ENCODE measurements at regions not wholly inside any gene's neighbourhood (a gene's known extent, or its start where the extent isn't known, plus 50 kb on each side); places are given as distances from the start of the nearest gene placed in this dataset.

GRCh38 chr5:3051400-3051799 is 299.9 kb upstream of the IRX2 start:
- no peak for DNase-seq (ENCODE audit: low spot score)

DNA sequence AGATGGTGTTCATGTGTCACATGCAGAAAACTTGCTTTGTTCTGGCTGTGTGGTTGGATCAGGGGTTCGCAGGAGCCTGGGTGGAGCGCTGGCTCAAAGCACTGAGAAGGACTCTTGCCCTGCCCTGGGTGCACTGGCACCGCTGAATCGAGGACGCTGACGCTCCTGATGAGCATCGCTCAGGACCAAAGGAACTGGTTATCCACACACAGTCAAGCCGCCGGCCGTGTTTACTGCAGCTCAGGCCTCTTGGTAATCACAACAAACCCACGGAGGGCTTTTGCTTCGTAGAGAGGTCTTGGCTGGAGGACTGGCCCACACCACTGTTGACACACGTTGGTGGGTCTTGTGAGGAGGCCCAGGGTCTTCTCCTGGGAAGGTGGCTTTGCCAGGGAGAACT is 299.4 kb upstream of the IRX2 start:
- no peak for DNase-seq (ENCODE audit: low spot score)

DNA sequence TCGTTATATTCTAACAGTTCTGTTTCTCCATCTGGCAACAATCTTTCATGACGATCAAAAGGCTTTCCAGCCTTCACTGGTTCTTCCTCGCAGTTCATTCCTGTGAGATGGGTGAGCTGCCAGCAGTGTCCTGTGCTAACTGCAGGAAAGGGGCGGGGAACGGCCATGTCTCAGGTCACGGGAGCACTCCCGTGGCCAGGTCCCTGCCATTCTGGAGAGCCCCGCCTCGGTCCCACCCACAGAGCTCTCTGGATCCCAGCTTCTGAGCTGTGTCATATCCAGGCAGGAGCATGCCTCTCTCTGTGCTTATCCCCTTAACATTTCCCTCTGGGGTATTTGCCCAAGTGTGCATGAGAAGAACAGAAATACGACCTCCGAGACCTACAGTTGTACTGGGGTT is 297.8 kb upstream of the IRX2 start:
- DNase-seq (ENCODE audit: low spot score) = no peak

GRCh38 chr5:3047212-3047774 is 295.8 kb upstream of the IRX2 start:
- no peak for DNase-seq (ENCODE audit: low spot score)

DNA sequence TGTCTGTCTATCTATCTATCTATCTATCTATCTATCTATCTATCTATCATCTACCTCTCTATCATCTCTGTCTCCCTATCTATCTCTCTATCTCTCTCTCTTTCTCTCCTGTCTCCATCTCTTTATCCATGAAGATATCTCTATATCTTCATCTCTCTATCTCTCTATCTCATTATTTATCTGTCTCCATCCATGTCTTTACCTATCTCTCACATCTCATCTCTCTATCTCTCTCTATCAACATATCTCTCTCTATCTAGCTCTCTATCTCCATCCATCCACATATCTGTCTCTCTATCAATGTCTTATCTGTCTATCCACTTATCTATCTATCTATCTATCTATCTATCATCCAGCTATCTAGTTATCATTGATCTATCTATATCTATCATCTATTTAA is 292.1 kb upstream of the IRX2 start:
- DNase-seq (ENCODE audit: low spot score) = no peak

DNA sequence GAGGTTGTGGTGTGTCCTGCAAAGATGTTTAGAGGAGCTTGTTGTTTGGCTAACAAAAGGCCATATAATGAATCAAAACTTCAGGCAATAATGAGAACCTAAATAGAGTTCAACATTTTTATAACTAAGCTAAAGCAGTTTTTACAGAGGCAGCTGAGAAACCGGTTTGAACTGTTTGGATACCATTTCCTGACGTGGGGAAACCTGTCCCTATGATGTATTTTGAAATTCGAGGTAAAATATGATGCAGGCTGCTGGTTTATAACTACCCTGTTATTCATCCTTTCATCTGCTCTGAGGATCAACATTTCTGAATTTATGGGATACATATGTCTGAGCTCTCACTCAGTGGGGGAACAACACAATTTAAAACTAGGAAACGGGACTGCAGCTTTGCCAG is 289.5 kb upstream of the IRX2 start:
- no peak for DNase-seq (ENCODE audit: low spot score)

DNA sequence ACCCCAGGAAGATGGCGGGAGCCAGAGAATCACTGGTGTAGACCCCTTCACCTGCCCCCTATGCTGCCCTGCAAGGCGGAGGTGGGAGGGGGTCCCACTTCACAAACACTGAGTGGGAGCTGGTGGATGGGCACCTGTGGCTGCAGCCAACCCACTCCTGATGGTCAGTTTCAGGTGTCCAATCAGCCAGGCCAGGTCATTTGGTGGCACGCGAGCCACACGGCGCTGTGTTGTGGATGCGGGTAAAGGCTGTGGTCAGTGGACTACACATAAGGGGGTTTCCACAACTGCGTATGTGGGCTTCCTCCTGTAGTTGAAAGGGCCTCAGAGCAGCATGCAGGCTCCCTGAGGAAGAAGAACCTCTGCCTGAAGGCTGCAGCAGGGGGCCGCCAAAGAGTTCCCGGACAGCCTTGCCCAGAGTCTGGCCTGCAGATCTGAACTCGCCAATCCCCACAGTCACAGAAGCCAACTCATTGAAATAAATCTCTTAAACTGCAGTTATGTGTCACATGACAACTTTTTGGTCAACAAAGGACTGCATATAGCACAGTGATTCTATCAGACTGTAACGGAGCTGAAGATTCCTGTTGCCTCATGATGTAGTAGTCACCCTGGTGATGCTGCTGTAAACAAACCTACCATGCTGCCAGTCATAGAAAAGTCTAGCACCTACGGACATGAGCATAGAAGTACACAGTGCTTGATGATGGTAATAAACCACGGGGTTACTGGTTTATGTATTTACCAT is 284.7 kb upstream of the IRX2 start:
- DNase-seq (ENCODE audit: low spot score) = peak; percentile 13

GRCh38 chr5:3035452-3035851 is 284.0 kb upstream of the IRX2 start:
- DNase-seq (ENCODE audit: low spot score) = no peak

DNA sequence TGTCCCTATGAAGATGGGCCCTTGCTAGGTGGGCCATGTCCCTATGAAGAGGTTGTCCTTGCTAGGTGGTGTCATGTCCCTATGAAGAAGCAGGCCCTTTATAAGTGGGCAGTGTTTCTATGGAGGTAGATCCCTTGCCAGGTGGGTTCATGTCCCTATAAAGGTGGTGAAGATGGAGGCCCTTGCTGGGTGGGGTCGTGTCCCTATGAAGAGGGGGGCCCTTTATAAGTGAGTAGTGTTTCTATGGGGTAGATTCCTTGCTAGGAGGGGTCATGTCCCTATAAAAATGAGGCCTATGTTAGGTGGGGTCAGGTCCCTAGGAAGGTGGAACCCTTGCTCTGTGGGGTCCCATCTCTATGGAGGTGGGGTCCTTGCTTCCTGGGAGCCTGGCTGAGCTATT is 283.4 kb upstream of the IRX2 start:
- DNase-seq (ENCODE audit: low spot score) = no peak

GRCh38 chr5:3034449-3034848 is 283.0 kb upstream of the IRX2 start:
- DNase-seq (ENCODE audit: low spot score) = no peak

- no peak for DNase-seq (ENCODE audit: low spot score)
These were observed 281.7 kb upstream of the IRX2 start for GRCh38 chr5:3033033-3033755.

- no peak for DNase-seq (ENCODE audit: low spot score)
These were observed 281.0 kb upstream of the IRX2 start for GRCh38 chr5:3032513-3032912.

DNA sequence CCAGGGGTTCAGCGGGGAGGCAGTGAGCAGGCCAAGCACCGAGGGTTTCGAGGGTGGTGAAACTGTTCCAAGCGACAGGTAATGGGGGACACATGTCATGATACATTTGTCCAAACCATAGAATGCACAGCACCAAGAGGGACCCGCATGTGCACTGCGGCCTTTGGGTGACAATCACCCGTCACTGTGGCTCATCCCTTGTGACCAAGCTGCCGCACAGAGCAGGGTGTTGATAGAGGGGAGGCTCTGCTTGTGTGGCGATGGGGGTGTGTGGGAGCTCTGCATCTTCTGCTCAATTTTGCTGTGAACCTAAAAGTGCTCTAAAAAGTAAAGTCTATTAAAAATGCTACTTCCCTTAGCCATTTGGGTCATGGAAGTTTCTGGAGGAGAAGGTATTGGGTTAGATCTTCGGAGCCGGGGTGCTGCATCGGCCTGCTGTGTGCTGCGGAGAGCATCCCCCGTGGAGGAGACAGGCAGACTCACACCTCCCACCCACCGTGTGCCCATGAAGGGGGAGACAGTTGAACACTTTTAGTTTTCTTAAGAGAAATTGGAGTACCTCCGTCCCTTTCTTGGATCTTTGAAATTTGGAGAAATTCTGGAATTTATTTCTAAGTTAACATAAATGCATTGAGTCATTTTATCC is 280.4 kb upstream of the IRX2 start:
- no peak for DNase-seq (ENCODE audit: low spot score)

DNA sequence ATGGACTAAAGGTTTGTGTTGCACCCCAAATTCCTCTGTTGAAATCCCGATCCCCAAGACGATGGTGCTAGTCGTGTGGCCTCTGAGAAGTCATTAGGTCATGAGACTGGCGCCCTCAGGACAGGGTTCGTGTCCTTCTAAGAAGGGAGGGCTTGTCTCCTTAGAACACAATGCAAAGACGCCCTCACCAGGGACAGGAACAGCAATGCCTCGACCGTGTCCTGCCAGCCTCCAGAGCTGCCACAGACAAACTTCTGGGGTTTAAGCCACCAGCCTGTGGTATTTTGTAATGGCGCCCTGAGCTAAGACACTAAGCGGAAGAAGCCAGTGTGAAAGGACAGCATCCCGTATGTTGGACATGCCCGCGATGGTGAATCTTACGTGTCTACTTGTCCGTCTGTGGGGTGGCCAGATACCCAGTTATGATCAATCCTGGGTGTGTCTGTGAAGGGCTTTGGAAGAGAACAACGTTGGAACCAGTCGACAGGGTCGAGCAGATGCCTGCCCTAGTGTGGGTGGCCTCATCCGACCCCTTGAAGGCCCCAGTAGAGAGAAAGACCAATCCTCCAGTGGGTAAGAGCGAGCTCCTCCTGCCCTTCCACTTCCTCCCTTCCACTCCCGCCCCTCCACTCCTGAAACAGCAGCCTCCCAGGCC is 279.2 kb upstream of the IRX2 start:
- DNase-seq (ENCODE audit: low spot score) = no peak

- no peak for DNase-seq (ENCODE audit: low spot score)
These were observed 277.9 kb upstream of the IRX2 start for GRCh38 chr5:3029396-3029795.

GRCh38 chr5:3027866-3028635 is 276.6 kb upstream of the IRX2 start:
- no peak for DNase-seq (ENCODE audit: low spot score)

GRCh38 chr5:3027185-3027865 is 275.8 kb upstream of the IRX2 start:
- no peak for DNase-seq (ENCODE audit: low spot score)

DNA sequence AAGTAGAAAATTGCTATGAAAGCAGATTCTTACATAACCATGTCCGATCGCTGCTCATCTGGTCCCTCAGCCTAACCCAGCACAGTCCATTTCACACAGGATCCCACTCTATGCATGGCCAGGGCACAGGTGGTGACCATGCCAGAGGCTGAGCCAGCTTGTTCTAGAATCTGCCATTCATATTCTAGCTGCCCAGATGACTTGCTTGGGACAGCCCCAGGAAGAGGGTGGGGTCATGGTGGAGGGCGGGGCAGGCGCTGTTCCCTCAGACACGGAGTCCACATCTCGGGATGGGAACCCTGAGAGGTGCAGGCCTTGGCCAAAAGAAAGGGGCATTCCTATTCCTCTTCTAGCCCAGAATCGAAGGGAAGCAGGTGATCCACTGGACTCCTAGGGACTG is 275.2 kb upstream of the IRX2 start:
- no peak for DNase-seq (ENCODE audit: low spot score)

DNA sequence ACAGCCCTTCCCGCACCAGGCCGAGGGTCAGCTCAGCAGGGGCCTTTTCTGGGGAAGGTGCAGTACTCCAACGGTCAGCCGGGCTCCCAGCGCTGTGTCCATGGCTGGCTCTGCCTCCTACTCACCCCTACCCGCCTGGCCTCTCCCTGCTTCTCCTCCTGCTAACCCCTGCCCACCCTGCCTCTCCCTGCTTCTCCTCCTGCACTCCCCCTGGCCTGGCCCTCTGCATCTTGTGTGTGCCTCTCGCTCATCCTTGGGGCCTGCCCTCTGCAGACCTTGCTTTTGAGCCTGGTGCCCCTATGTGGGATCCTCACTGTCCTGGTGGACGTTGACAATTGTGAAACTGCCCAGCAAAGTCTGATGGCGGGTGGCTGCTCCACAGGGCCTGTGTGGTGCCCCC is 274.6 kb upstream of the IRX2 start:
- no peak for DNase-seq (ENCODE audit: low spot score)

DNA sequence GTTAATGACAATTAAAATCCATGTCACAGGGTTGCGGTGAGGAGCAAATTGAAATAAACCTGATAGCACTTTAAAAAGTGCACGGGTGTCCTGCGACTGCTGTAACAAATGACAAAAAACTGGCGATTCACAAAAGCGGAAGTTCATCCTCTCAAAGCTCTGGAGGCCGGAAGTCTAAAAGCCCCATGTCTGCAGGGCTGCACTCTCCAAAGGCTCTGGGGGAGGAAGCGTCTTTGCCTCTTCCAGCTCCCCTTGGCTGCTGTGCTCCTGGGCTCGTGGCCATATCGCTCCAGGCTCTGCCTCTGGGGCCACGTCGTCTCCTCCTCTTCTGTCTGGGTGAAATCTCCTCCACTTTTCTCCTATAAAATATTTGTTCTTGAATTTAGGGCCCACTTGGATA is 273.9 kb upstream of the IRX2 start:
- no peak for DNase-seq (ENCODE audit: low spot score)

DNA sequence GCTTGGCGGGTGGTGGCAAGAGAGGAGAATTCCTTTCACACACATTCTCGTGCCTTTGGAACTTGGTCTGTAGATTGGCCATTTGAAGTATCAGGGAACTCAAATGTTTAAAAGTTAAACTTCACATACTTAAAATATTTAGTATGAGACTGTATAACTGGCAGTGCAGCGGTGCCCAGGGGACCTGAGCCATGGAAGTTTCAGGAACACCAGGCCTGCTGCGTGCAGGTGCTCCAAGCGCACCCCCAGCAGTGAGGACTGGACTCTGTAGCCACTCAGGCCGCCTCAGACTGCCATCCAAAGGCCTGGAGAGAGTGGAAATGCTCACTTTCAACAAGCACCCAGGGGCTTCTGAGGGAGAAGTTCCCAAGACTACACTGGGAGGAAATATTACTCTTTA is 273.5 kb upstream of the IRX2 start:
- DNase-seq (ENCODE audit: low spot score) = no peak

Measured in HT-29 (cell line).